T-helper 2 cell treated with Interferon-gamma antibody and Interleukin-4, amounts not matched to agents 100 ng/mL and 5 ng/mL, for 36 hours (primary cell): ENCODE measurements at regions not wholly inside any gene's neighbourhood (a gene's known extent, or its start where the extent isn't known, plus 50 kb on each side); places are given as distances from the start of the nearest gene placed in this dataset.

Experiments used
- intact Hi-C: fragments of 100-400 bp; cut with micrococcal nuclease; formaldehyde crosslinking; loops from one replicate; pipeline ENCODE4 v1.15.1; 2023

GRCh38 chr4:67124716-67125115, 420.6 kb downstream of the CENPC start:
- intact Hi-C loops = no loop called here

- intact Hi-C loops = no loop called here
Measured at GRCh38 chr4:67122029-67122428, 423.3 kb downstream of the CENPC start.

GRCh38 chr4:67120369-67120768, 424.9 kb downstream of the CENPC start:
- intact Hi-C loops = no loop called here

GRCh38 chr4:67109276-67109675, 436.0 kb downstream of the CENPC start:
- intact Hi-C loops = no loop called here

GRCh38 chr4:67106861-67107460, 438.3 kb downstream of the CENPC start:
- intact Hi-C loops = no loop called here

GRCh38 chr4:67104145-67104544, 441.2 kb downstream of the CENPC start:
- intact Hi-C loops = no loop called here

GRCh38 chr4:67103001-67103747, 442.1 kb downstream of the CENPC start:
- intact Hi-C loops = no loop called here

GRCh38 chr4:67101612-67102011, 443.7 kb downstream of the CENPC start:
- intact Hi-C loops = no loop called here

- intact Hi-C loops = no loop called here
Measured at GRCh38 chr4:67092351-67092750, 453.0 kb downstream of the CENPC start.

GRCh38 chr4:67091673-67092072, 453.6 kb downstream of the CENPC start:
- intact Hi-C loops = no loop called here

GRCh38 chr4:67087897-67088296, 457.4 kb downstream of the CENPC start:
- intact Hi-C loops = loop anchor here (1.0 to 2.0 kb wide), 2 partner anchors 239 to 305 kb away; no protein-coding TSS in a partner anchor

GRCh38 chr4:67084783-67085182, 460.5 kb downstream of the CENPC start:
- intact Hi-C loops = no loop called here

GRCh38 chr4:67083496-67083895, 461.8 kb downstream of the CENPC start:
- intact Hi-C loops = no loop called here

- intact Hi-C loops = no loop called here
Measured at GRCh38 chr4:67082746-67083145, 462.6 kb downstream of the CENPC start.

- intact Hi-C loops = no loop called here
Measured at GRCh38 chr4:67080046-67080557, 465.2 kb downstream of the CENPC start.

GRCh38 chr4:67071641-67072040, 473.7 kb downstream of the CENPC start:
- intact Hi-C loops = no loop called here

GRCh38 chr4:67055319-67055718, 490.0 kb downstream of the CENPC start:
- intact Hi-C loops = no loop called here

- intact Hi-C loops = no loop called here
Measured at GRCh38 chr4:67054896-67055295, 490.4 kb downstream of the CENPC start.

GRCh38 chr4:67052814-67053675, 492.3 kb downstream of the CENPC start:
- intact Hi-C loops = no loop called here

GRCh38 chr4:67051000-67051789, 494.1 kb downstream of the CENPC start:
- intact Hi-C loops = no loop called here

GRCh38 chr4:67049446-67049845, 495.9 kb downstream of the CENPC start:
- intact Hi-C loops = no loop called here
